HCT116 (cell line): ENCODE measurements at regions not wholly inside any gene's neighbourhood (a gene's known extent, or its start where the extent isn't known, plus 50 kb on each side); places are given as distances from the start of the nearest gene placed in this dataset.

ENCODE experiments used
- ATAC-seq: fragments of 200-7000 bp; cut with Tn5 transposase; 2 replicates; pipeline ENCODE4 v1.9.1; 2020; ENCODE audit warnings: mild to moderate bottlenecking, moderate library complexity
- BruUV-seq: library from RNA; stranded (reverse); fragments of 400-500 nt; replicated peaks from 2 replicates; lab custom pipeline; 2021; lab: Mats Ljungman, UMichigan
- CTCF ChIA-PET: fragments of 300-600 bp; sonication (Branson Sonifier 250); formaldehyde crosslinking; loops from one replicate; lab custom pipeline; 2021; ENCODE audit warnings: antibody characterized with exemption; lab: Charles Lee
- POLR2A ChIA-PET: fragments of 300-600, 350-600 bp; sonication (Branson Sonifier 250); formaldehyde crosslinking; loops from one replicate; lab custom pipeline; 2021; ENCODE audit warnings: antibody characterized with exemption; lab: Charles Lee
- RAD21 ChIA-PET, 2 experiments: fragments of 300-600 bp; sonication (Branson Sonifier 250); formaldehyde crosslinking; loops; one replicate each; lab custom pipeline; 2023; ENCODE audit warnings: low total read pairs in 2 of 2; ENCODE audit not compliant: uncharacterized antibody in 2 of 2, unreplicated experiment in 2 of 2, low non-redundant PET in 1 of 2; lab: Charles Lee
- DNase-seq: peaks from one replicate; pipeline ENCODE4 v3.0.0-alpha.2; 2010; ENCODE audit warnings: low read depth, low spot score
- H2AFZ ChIP-seq: fragments of 200-600 bp; shearing (Covaris generic), sonication (generic); 2 replicates; pipeline ENCODE4 v1.6.1; 2017; ENCODE audit warnings: low read depth, mixed run types, mixed read lengths, antibody characterized with exemption, low read length; ENCODE audit not compliant: poor library complexity, severe bottlenecking
- H3K27ac ChIP-seq: 2 replicates; pipeline ENCODE4 v1.5.1; 2012; ENCODE audit warnings: low read depth, low read length
- H3K27me3 ChIP-seq: fragments of 200-600 bp; sonication (generic); 2 replicates; pipeline ENCODE4 v1.6.1; 2016; ENCODE audit warnings: mixed run types, low read length, mixed read lengths; ENCODE audit not compliant: insufficient read depth
- H3K36me3 ChIP-seq, 2 experiments: fragments of 200-500 bp in 1 of 2; fragments of 200-600 bp in 1 of 2; sonication (Bioruptor generic) in 1 of 2; sonication (generic) in 1 of 2; 2 replicates each; pipeline versions ENCODE4 v1.5.1 to v1.6.1; 2014 to 2016; ENCODE audit warnings: low read length in 2 of 2, inconsistent platforms in 1 of 2, mixed read lengths in 1 of 2, mixed run types in 1 of 2; ENCODE audit not compliant: insufficient read depth in 2 of 2, control insufficient read depth in 1 of 2
- H3K4me1 ChIP-seq, 2 experiments: fragments of 200-600 bp in 1 of 2; sonication (generic) in 1 of 2; 2 replicates each; pipeline versions ENCODE4 v1.5.1 to v1.6.1; 2012 to 2017; ENCODE audit warnings: low read length in 2 of 2, inconsistent platforms in 1 of 2, mild to moderate bottlenecking in 1 of 2, mixed read lengths in 1 of 2, mixed run types in 1 of 2, moderate library complexity in 1 of 2; ENCODE audit not compliant: insufficient read depth in 2 of 2, control insufficient read depth in 1 of 2
- H3K4me2 ChIP-seq: fragments of 200-600 bp; sonication (generic); 2 replicates; pipeline ENCODE4 v1.6.1; 2017; ENCODE audit warnings: mixed run types, low read length, mixed read lengths
- H3K4me3 ChIP-seq, 2 experiments: fragments of 200-600 bp in 1 of 2; sonication (generic) in 1 of 2; replicated peaks in 1 of 2; 2 replicates each; pipeline ENCODE4 v1.5.1; 2011 to 2016; ENCODE audit warnings: low read length in 2 of 2, control low read depth in 1 of 2, low read depth in 1 of 2, mild to moderate bottlenecking in 1 of 2, mixed read lengths in 1 of 2, mixed run types in 1 of 2
- H3K79me2 ChIP-seq: fragments of 200-600 bp; sonication (generic); 2 replicates; pipeline ENCODE4 v1.6.1; 2017; ENCODE audit warnings: mild to moderate bottlenecking, mixed run types, low read length, moderate library complexity, mixed read lengths; ENCODE audit not compliant: insufficient read depth
- H3K9ac ChIP-seq: fragments of 200-600 bp; sonication (generic); 2 replicates; pipeline ENCODE4 v1.6.1; 2016; ENCODE audit warnings: low read length, mixed read lengths
- H3K9me2 ChIP-seq: fragments of 200-600 bp; sonication (generic), shearing (Covaris generic); 2 replicates; pipeline ENCODE4 v1.6.1; 2017; ENCODE audit warnings: mixed run types, mild to moderate bottlenecking, moderate library complexity; ENCODE audit not compliant: insufficient read depth
- H3K9me3 ChIP-seq, 2 experiments: fragments of 200-500 bp in 1 of 2; fragments of 200-600 bp in 1 of 2; sonication (Bioruptor generic) in 1 of 2; sonication (generic) in 1 of 2; 2 replicates each; pipeline ENCODE4 v1.6.1; 2014 to 2017; ENCODE audit warnings: low read length in 2 of 2, mixed read lengths in 2 of 2, inconsistent platforms in 1 of 2, low read depth in 1 of 2, mild to moderate bottlenecking in 1 of 2, mixed run types in 1 of 2, moderate library complexity in 1 of 2; ENCODE audit not compliant: control insufficient read depth in 1 of 2, insufficient read depth in 1 of 2
- H4K20me1 ChIP-seq: fragments of 200-600 bp; sonication (generic), shearing (Covaris generic); 2 replicates; pipeline ENCODE4 v1.6.1; 2017; ENCODE audit warnings: mixed run types, mild to moderate bottlenecking, moderate library complexity; ENCODE audit not compliant: insufficient read depth
- CBX3 ChIP-seq: IDR thresholded peaks from 2 replicates; pipeline ENCODE4 v1.6.1; 2012; ENCODE audit warnings: low read depth
- CTCF ChIP-seq, 3 experiments: fragments of 200-600 bp in 1 of 3; sonication (generic) in 1 of 3; IDR thresholded peaks in 2 of 3; conservative IDR thresholded peaks in 1 of 3; 2 replicates each; pipeline ENCODE4 v1.5.1; 2012 to 2017; ENCODE audit warnings: low read depth in 2 of 3, low read length in 2 of 3, antibody characterized with exemption in 1 of 3, borderline replicate concordance in 1 of 3, control low read depth in 1 of 3, mild to moderate bottlenecking in 1 of 3, mixed read lengths in 1 of 3, mixed run types in 1 of 3, moderate library complexity in 1 of 3; ENCODE audit not compliant: insufficient read depth in 1 of 3
- EGR1 ChIP-seq: IDR thresholded peaks from 2 replicates; pipeline ENCODE4 v1.6.1; 2012; ENCODE audit warnings: low read depth
- EZH2phosphoT487 ChIP-seq: fragments of 200-600 bp; IDR thresholded peaks from 2 replicates; pipeline ENCODE4 v1.6.1; 2018; ENCODE audit warnings: antibody characterized with exemption, borderline replicate concordance
- FOSL1 ChIP-seq: IDR thresholded peaks from 2 replicates; pipeline ENCODE4 v1.6.1; 2012; ENCODE audit warnings: low read depth
- JUND ChIP-seq: IDR thresholded peaks from 2 replicates; pipeline ENCODE4 v1.6.1; 2012
- MAX ChIP-seq: IDR thresholded peaks from 2 replicates; pipeline ENCODE4 v1.6.1; 2012
- POLR2A ChIP-seq: IDR thresholded peaks from 2 replicates; pipeline ENCODE4 v1.7.0; 2011; ENCODE audit warnings: borderline replicate concordance; ENCODE audit not compliant: insufficient read depth, insufficient read length; ENCODE audit errors: extremely low read depth
- SP1 ChIP-seq: IDR thresholded peaks from 2 replicates; pipeline ENCODE4 v1.6.1; 2012; ENCODE audit warnings: low read depth
- YY1 ChIP-seq: IDR thresholded peaks from 2 replicates; pipeline ENCODE4 v1.6.1; 2011; ENCODE audit warnings: low read length, low read depth, moderate library complexity, mild to moderate bottlenecking; ENCODE audit not compliant: insufficient replicate concordance; ENCODE audit errors: extremely low read depth
- intact Hi-C: fragments of 100-400 bp; cut with micrococcal nuclease; formaldehyde crosslinking; loops from 2 replicates; pipeline ENCODE4 v1.10.0; 2022

DNA sequence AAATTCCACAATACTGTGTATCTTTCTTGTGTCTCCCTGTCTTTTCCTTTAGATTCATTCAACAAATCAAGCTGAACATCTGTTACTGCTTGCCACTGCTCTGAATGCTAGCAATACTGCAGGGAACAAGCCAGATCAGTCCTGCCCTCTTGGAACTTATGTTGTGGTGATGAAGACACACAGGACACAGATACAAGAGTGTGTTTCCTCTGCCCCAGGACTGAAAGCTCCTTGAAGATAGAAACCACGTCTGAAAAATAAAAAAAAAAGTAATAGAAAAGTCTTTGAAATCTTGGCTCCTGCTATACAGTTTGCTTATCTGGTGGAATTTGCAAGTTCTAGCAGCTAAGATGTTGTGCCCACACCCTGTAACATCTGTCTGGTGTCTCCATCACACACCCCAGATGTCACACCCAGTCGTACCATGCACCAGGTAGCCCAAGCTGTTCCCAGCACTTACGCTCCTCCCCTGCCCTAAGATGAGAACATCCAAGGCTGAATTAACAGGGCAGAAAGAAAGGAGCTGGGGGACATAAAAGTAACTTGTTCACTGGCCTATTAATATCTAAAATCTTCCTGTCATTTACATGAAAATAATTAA lies 80.2 kb upstream of the GALNT2 start:
- Histone ChIP-seq H3K27me3 (peaks cover 19% of the 10 kb centered on the region), H3K9ac (no peak overlapping the region), H2AFZ (no peak overlapping the region), H3K4me2 (no peak overlapping the region), H3K4me3 (no peak overlapping the region), H3K9me3 (no peaks in the 10 kb centered on the region), H3K4me1 (no peaks in the 10 kb centered on the region), H3K36me3 (no peaks in the 10 kb centered on the region), H3K27ac (no peak overlapping the region), H3K9me2 (no peaks in the 10 kb centered on the region)
- POLR2A ChIA-PET = no interaction called here
- BruUV-seq = no TSS peak
- CTCF ChIA-PET = no interaction called here
- no peak for DNase-seq
- intact Hi-C loops = no loop called here
- RAD21 ChIA-PET = no interaction called here
- no peak for ATAC-seq
- TF ChIP-seq MAX (no peak), JUND (no peak), POLR2A (no peak), EGR1 (no peak), FOSL1 (no peak), YY1 (no peak), CBX3 (no peak), SP1 (no peak), CTCF (IDR thresholded peaks at IDR 0.05 in 2 of 3, conservative IDR thresholded peaks at IDR 0.05 in 1 of 3; ENCODE audit: borderline replicate concordance in 1 of 3, insufficient read depth in 1 of 3, low read depth in 2 of 3, low read length in 2 of 3) (no peak), EZH2phosphoT487 (no peak)
- TF ChIP-seq, all 23 proteins: peak for 0
- H3K79me2 ChIP-seq = no peaks in the 10 kb centered on the region
- H4K20me1 ChIP-seq = no peaks in the 10 kb centered on the region
